SK-N-SH (cell line): ENCODE measurements at regions not wholly inside any gene's neighbourhood (a gene's known extent, or its start where the extent isn't known, plus 50 kb on each side); places are given as distances from the start of the nearest gene placed in this dataset.

ENCODE experiments used
- CTCF ChIA-PET: fragments of 300-600, 350-600 bp; formaldehyde crosslinking; extraction: SDS; loops from one replicate; lab custom pipeline; 2021; lab: Yijun Ruan, JAX
- POLR2A ChIA-PET: fragments of 350-600 bp; sonication (Branson Sonifier 250); formaldehyde crosslinking; extraction: SDS; loops from one replicate; lab custom pipeline; 2020; ENCODE audit warnings: antibody characterized with exemption, inconsistent platforms; lab: Yijun Ruan, JAX
- DNase-seq: peaks from one replicate; pipeline ENCODE4 v3.0.0; 2012
- H2AFZ ChIP-seq: fragments of 200-600 bp; sonication (generic); 2 replicates; pipeline ENCODE4 v1.8.1; 2016; ENCODE audit warnings: antibody characterized with exemption, mild to moderate bottlenecking, low read depth
- H3F3A ChIP-seq: fragments of 200-600 bp; sonication (generic); replicated peaks from 2 replicates; pipeline ENCODE3; 2016; ENCODE audit warnings: antibody characterized with exemption, mild to moderate bottlenecking; ENCODE audit not compliant: insufficient read depth
- H3K27ac ChIP-seq, 2 experiments: fragments of 200-500 bp in 1 of 2; fragments of 200-600 bp in 1 of 2; sonication (Bioruptor generic) in 1 of 2; sonication (generic), shearing (Covaris generic) in 1 of 2; 2 replicates each; pipeline versions ENCODE4 v1.5.1 to v1.6.1; 2014 to 2016; ENCODE audit warnings: low read depth in 2 of 2, inconsistent platforms in 1 of 2, low read length in 1 of 2, mild to moderate bottlenecking in 1 of 2, mixed read lengths in 1 of 2
- H3K27me3 ChIP-seq: fragments of 200-600 bp; sonication (generic), shearing (Covaris generic); 2 replicates; pipeline ENCODE4 v1.6.1; 2016; ENCODE audit warnings: mixed run types; ENCODE audit not compliant: insufficient read depth
- H3K36me3 ChIP-seq, 2 experiments: fragments of 200-500 bp in 1 of 2; fragments of 200-600 bp in 1 of 2; sonication (Bioruptor generic) in 1 of 2; sonication (generic) in 1 of 2; replicated peaks in 1 of 2; 2 replicates each; pipeline versions ENCODE3 to v1.5.1; 2014 to 2016; ENCODE audit warnings: low read length in 1 of 2, mild to moderate bottlenecking in 1 of 2; ENCODE audit not compliant: insufficient read depth in 2 of 2, control insufficient read depth in 1 of 2
- H3K4me1 ChIP-seq, 2 experiments: fragments of 200-500 bp in 1 of 2; fragments of 200-600 bp in 1 of 2; sonication (Bioruptor generic) in 1 of 2; sonication (generic), shearing (Covaris generic) in 1 of 2; 2 replicates each; pipeline versions ENCODE4 v1.5.1 to v1.6.1; 2014 to 2016; ENCODE audit warnings: low read depth in 1 of 2, low read length in 1 of 2, mixed run types in 1 of 2; ENCODE audit not compliant: insufficient read depth in 2 of 2, control insufficient read depth in 1 of 2
- H3K4me2 ChIP-seq: fragments of 200-600 bp; sonication (generic), shearing (Covaris generic); 2 replicates; pipeline ENCODE4 v1.6.1; 2017; ENCODE audit warnings: mixed run types
- H3K4me3 ChIP-seq, 2 experiments: fragments of 200-500 bp in 1 of 2; fragments of 200-600 bp in 1 of 2; sonication (Bioruptor generic) in 1 of 2; sonication (generic), shearing (Covaris generic) in 1 of 2; 2 replicates each; pipeline versions ENCODE4 v1.5.1 to v1.8.1; 2014 to 2016; ENCODE audit warnings: low read depth in 2 of 2, inconsistent platforms in 1 of 2, low read length in 1 of 2, mild to moderate bottlenecking in 1 of 2, mixed read lengths in 1 of 2, moderate library complexity in 1 of 2
- H3K79me2 ChIP-seq: fragments of 200-600 bp; sonication (generic); 2 replicates; pipeline ENCODE4 v1.8.1; 2017; ENCODE audit warnings: mild to moderate bottlenecking; ENCODE audit not compliant: insufficient read depth
- H3K9ac ChIP-seq: fragments of 200-600 bp; sonication (generic); 2 replicates; pipeline ENCODE4 v1.6.1; 2017; ENCODE audit warnings: mixed run types
- H3K9me2 ChIP-seq: fragments of 200-600 bp; sonication (generic); 2 replicates; pipeline ENCODE4 v1.6.1; 2017; ENCODE audit warnings: mixed run types
- H3K9me3 ChIP-seq: fragments of 200-600 bp; sonication (generic); 2 replicates; pipeline ENCODE4 v1.6.1; 2017; ENCODE audit warnings: mixed run types, mild to moderate bottlenecking, moderate library complexity
- H4K20me1 ChIP-seq: fragments of 200-600 bp; sonication (generic); 2 replicates; pipeline ENCODE4 v1.6.1; 2017; ENCODE audit warnings: mild to moderate bottlenecking, mixed run types; ENCODE audit not compliant: insufficient read depth
- CHD2 ChIP-seq: fragments of 150-350 bp; IDR thresholded peaks from 2 replicates; pipeline ENCODE4 v1.6.1; 2018; ENCODE audit warnings: low read length; ENCODE audit not compliant: partially characterized antibody
- ELF1 ChIP-seq: IDR thresholded peaks from 2 replicates; pipeline ENCODE4 v1.4.0; 2012
- EZH2phosphoT487 ChIP-seq: fragments of 200-600 bp; sonication (generic); IDR thresholded peaks from 2 replicates; pipeline ENCODE4 v1.6.1; 2017; ENCODE audit warnings: low read depth, mixed run types, mild to moderate bottlenecking, antibody characterized with exemption, moderate library complexity, borderline replicate concordance
- FOSL2 ChIP-seq: IDR thresholded peaks from 2 replicates; pipeline ENCODE4 v1.4.0; 2012; ENCODE audit warnings: low read depth, mild to moderate bottlenecking, moderate library complexity, borderline replicate concordance
- FOXM1 ChIP-seq: IDR thresholded peaks from 2 replicates; pipeline ENCODE4 v1.4.0; 2012; ENCODE audit warnings: low read depth, mild to moderate bottlenecking
- GABPA ChIP-seq: IDR thresholded peaks from 2 replicates; pipeline ENCODE4 v1.4.0; 2012; ENCODE audit warnings: low read depth, mild to moderate bottlenecking
- GATA2 ChIP-seq: sonication (generic); formaldehyde crosslinking; IDR thresholded peaks from 2 replicates; pipeline ENCODE4 v1.5.0; 2020; ENCODE audit warnings: mild to moderate bottlenecking, missing genetic modification reagents
- JUND ChIP-seq: IDR thresholded peaks from 2 replicates; pipeline ENCODE4 v1.4.0; 2012
- MXI1 ChIP-seq: IDR thresholded peaks from 2 replicates; pipeline ENCODE4 v1.6.1; 2012; ENCODE audit warnings: mild to moderate bottlenecking, low read depth, low read length, improper control_type of control experiment
- NRF1 ChIP-seq: IDR thresholded peaks from 2 replicates; pipeline ENCODE4 v1.6.1; 2012; ENCODE audit warnings: low read depth, mild to moderate bottlenecking, low read length
- RCOR1 ChIP-seq: fragments of 150-350 bp; IDR thresholded peaks from 2 replicates; pipeline ENCODE4 v1.6.1; 2017; ENCODE audit warnings: antibody characterized with exemption, low read length
- RXRA ChIP-seq: IDR thresholded peaks from 2 replicates; pipeline ENCODE4 v1.4.0; 2012; ENCODE audit warnings: low read depth, mild to moderate bottlenecking, borderline replicate concordance
- SIN3A ChIP-seq: IDR thresholded peaks from 2 replicates; pipeline ENCODE4 v1.6.1; 2012; ENCODE audit warnings: low read depth, mild to moderate bottlenecking, low read length, moderate library complexity, borderline replicate concordance
- SMC3 ChIP-seq: IDR thresholded peaks from 2 replicates; pipeline ENCODE4 v1.6.1; 2012; ENCODE audit warnings: low read depth, low read length, improper control_type of control experiment
- TAF1 ChIP-seq: IDR thresholded peaks from 2 replicates; pipeline ENCODE4 v1.6.1; 2012; ENCODE audit warnings: low read depth, mild to moderate bottlenecking, low read length, moderate library complexity, borderline replicate concordance
- TCF12 ChIP-seq: IDR thresholded peaks from 2 replicates; pipeline ENCODE4 v1.4.0; 2012
- YY1 ChIP-seq: IDR thresholded peaks from 2 replicates; pipeline ENCODE4 v1.4.0; 2012; ENCODE audit warnings: low read depth, mild to moderate bottlenecking
- ZBTB33 ChIP-seq: IDR thresholded peaks from 2 replicates; pipeline ENCODE4 v1.4.0; 2012; ENCODE audit warnings: low read depth, borderline replicate concordance
- WGBS: methylation state at CpG from one replicate; pipeline ENCODE4 v1.1.6; 2017; ENCODE audit warnings: low lambda C conversion rate; 5-methylcytosine and 5-hydroxymethylcytosine counted together
- TF ChIP-seq, protein P1 (sequence below): IDR thresholded peaks from 2 replicates; pipeline ENCODE4; 2012
- TF ChIP-seq, protein P2 (sequence below): IDR thresholded peaks from 2 replicates; pipeline ENCODE4 v1.6.1; 2012; ENCODE audit warnings: mild to moderate bottlenecking, low read depth, low read length, moderate library complexity

DNA sequence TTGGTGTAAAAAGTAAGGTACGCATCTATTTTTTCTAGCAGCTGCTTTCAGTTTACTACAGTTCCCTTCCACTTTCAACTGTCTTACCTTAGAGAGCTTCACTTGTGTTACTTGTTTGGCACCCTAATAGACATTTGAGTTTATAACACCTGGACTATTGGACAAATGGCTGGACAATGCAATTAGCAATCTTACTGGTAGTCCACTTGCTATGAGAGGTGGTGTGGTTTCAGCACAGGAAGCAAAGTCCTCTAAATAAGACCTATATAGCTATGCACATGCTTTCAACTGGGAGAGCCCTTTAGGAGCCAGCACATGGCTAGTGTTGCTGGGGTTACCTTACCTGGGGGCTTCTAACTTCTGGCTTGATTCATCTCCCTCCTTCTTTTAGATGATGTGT lies 119.6 kb upstream of the RANBP3L start:
- no peaks in the 10 kb centered on the region for H3F3A ChIP-seq
- no peak overlapping the region for H3K4me3 ChIP-seq
- no peaks in the 10 kb centered on the region for H3K79me2 ChIP-seq
- no peak for DNase-seq
- H3K9me3 ChIP-seq = no peaks in the 10 kb centered on the region
- CTCF ChIA-PET = interaction anchor here (0.7 to 1.3 kb wide), 3 partner anchors 87 to 272 kb away, joined by 3 read pairs; no protein-coding TSS in a partner anchor
- POLR2A ChIA-PET = no interaction called here
- H3K27me3 ChIP-seq = peaks cover 52% of the 10 kb centered on the region; the same call in 1 of the 2 replicates
- no peak overlapping the region for H2AFZ ChIP-seq
- TF ChIP-seq ZBTB33 = no peak
- TF ChIP-seq RCOR1 = no peak
- TF ChIP-seq TAF1 = no peak
- TF ChIP-seq SIN3A = no peak
- no peak for TF ChIP-seq TCF12
- TF ChIP-seq RXRA = no peak
- no peak for TF ChIP-seq FOXM1
- no peak for TF ChIP-seq CHD2
- TF ChIP-seq ELF1 = no peak
- TF ChIP-seq JUND = no peak
- no peak for TF ChIP-seq GABPA
- TF ChIP-seq, all 33 proteins: peak for 0
- H3K4me1 ChIP-seq = no peaks in the 10 kb centered on the region
- 87% methylated on average over 1 of the region's 1 CpG for WGBS
- no peaks in the 10 kb centered on the region for H3K9me2 ChIP-seq
- no peak overlapping the region for H3K4me2 ChIP-seq
- no peaks in the 10 kb centered on the region for H3K36me3 ChIP-seq
- no peaks in the 10 kb centered on the region for H4K20me1 ChIP-seq
- no peak overlapping the region for H3K9ac ChIP-seq
- no peak overlapping the region for H3K27ac ChIP-seq

DNA sequence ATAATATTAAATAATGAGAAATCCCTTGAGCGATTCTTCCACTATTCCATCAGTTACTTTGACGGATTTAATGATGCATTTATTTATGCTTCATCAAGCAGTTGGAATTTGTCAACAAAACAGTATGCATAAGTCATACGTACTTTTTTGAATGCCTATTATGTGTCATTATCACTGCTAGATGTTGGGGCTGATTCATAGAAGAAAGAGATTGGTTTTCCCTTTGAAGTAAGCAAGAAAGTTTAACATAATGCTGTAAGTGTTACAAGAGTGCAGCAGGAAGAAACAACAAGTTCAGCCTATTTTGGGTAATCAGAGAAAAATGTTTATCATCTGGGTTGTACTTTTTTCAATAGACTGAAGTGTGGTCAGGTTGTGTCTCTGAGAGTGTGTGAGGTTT lies 121.2 kb upstream of the RANBP3L start:
- ChIA-PET POLR2A (no interaction called here), CTCF (no interaction called here)
- no peaks in the 10 kb centered on the region for H3K9me3 ChIP-seq
- H3K4me2 ChIP-seq = no peak overlapping the region
- no peak overlapping the region for H3K9ac ChIP-seq
- H3K9me2 ChIP-seq = no peaks in the 10 kb centered on the region
- DNase-seq = no peak
- peaks cover 35% of the 10 kb centered on the region; the same call in 1 of the 2 replicates for H3K27me3 ChIP-seq
- no peaks in the 10 kb centered on the region for H3F3A ChIP-seq
- 7% methylated on average over 3 of the region's 3 CpGs for WGBS
- no peak overlapping the region for H3K27ac ChIP-seq
- TF ChIP-seq RXRA = no peak
- no peak for TF ChIP-seq EZH2phosphoT487
- TF ChIP-seq NRF1 = no peak
- TF ChIP-seq ELF1 = no peak
- TF ChIP-seq MXI1 = no peak
- TF ChIP-seq YY1 = no peak
- TF ChIP-seq, protein P1, sequence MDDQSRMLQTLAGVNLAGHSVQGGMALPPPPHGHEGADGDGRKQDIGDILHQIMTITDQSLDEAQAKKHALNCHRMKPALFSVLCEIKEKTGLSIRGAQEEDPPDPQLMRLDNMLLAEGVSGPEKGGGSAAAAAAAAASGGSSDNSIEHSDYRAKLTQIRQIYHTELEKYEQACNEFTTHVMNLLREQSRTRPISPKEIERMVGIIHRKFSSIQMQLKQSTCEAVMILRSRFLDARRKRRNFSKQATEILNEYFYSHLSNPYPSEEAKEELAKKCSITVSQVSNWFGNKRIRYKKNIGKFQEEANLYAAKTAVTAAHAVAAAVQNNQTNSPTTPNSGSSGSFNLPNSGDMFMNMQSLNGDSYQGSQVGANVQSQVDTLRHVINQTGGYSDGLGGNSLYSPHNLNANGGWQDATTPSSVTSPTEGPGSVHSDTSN = no peak
- TF ChIP-seq, protein P2, sequence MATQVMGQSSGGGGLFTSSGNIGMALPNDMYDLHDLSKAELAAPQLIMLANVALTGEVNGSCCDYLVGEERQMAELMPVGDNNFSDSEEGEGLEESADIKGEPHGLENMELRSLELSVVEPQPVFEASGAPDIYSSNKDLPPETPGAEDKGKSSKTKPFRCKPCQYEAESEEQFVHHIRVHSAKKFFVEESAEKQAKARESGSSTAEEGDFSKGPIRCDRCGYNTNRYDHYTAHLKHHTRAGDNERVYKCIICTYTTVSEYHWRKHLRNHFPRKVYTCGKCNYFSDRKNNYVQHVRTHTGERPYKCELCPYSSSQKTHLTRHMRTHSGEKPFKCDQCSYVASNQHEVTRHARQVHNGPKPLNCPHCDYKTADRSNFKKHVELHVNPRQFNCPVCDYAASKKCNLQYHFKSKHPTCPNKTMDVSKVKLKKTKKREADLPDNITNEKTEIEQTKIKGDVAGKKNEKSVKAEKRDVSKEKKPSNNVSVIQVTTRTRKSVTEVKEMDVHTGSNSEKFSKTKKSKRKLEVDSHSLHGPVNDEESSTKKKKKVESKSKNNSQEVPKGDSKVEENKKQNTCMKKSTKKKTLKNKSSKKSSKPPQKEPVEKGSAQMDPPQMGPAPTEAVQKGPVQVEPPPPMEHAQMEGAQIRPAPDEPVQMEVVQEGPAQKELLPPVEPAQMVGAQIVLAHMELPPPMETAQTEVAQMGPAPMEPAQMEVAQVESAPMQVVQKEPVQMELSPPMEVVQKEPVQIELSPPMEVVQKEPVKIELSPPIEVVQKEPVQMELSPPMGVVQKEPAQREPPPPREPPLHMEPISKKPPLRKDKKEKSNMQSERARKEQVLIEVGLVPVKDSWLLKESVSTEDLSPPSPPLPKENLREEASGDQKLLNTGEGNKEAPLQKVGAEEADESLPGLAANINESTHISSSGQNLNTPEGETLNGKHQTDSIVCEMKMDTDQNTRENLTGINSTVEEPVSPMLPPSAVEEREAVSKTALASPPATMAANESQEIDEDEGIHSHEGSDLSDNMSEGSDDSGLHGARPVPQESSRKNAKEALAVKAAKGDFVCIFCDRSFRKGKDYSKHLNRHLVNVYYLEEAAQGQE = no peak
- TF ChIP-seq FOSL2 = no peak
- TF ChIP-seq GATA2 (CRISPR knock-in tag) = no peak
- TF ChIP-seq GABPA = no peak
- no peak for TF ChIP-seq TCF12
- TF ChIP-seq RCOR1 = no peak
- TF ChIP-seq SMC3 = no peak
- no peaks in the 10 kb centered on the region for H4K20me1 ChIP-seq
- H3K4me1 ChIP-seq = no peaks in the 10 kb centered on the region
- no peaks in the 10 kb centered on the region for H3K36me3 ChIP-seq
- H3K79me2 ChIP-seq = no peaks in the 10 kb centered on the region
- no peak overlapping the region for H2AFZ ChIP-seq
- no peak overlapping the region for H3K4me3 ChIP-seq
